GM19463 (cell line): ENCODE measurements at regions not wholly inside any gene's neighbourhood (a gene's known extent, or its start where the extent isn't known, plus 50 kb on each side); places are given as distances from the start of the nearest gene placed in this dataset.

Source experiments
- ATAC-seq: cut with Tn5 transposase; IDR thresholded peaks from one replicate; pipeline ENCODE4 v1.9.1; 2021; ENCODE audit warnings: mild to moderate bottlenecking, moderate library complexity; ENCODE audit not compliant: unreplicated experiment

DNA sequence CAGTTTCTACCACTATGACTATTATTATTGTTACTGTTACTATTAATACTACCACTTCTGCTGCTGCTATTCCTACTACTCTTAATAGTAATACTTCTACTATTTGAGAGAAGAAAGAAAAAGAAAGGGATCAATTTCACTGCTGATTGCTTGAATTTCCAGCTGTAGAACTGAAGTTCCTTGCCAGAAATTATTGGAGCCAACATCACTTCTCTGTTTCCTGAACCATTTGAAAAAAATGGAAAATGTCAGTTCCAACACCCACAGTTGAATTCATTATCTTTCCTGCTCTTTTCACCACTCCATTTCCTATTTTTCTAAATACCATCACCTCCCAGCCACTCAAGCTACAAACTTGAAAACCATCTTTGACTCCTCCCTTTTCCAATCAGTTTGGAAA, 54.1 kb upstream of the PIK3C2G start:
- ATAC-seq = no peak

DNA sequence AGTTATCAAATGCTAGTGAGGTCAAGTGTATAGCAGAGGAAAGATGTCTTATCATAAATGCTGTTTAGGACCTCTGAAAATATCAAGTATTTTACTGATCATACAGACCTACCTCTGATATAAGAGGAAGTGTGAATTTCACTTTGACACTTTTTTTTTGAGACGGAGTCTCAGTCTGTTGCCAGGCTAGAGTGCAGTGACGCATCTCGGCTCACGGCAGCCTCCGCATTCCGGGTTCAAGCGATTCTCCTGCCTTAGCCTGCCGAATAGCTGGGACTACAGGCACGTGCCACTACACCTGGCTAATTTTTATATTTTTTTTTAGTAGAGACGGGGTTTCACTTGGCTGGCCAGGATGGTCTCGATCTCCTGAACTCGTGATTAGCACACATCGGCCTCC, 55.1 kb upstream of the PIK3C2G start:
- ATAC-seq = no peak

DNA sequence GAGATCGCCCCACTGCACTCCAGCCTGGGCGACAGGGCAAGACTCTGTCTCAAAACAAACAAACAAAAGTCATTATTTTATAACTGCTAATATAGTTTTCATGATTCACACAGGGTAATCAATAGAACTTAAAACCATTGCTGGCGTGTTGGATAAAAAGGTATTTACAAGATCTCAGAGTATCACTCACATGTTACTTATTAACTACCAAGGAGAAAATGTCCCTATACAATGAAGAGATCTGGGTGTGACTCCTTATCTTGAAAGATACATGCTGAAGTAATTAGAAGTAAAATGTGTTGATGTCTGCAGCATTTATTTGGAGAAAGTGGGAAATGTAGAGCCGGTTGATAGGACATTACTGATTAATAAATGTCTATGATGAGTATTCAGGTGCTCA, 57.3 kb upstream of the PIK3C2G start:
- ATAC-seq = no peak

DNA sequence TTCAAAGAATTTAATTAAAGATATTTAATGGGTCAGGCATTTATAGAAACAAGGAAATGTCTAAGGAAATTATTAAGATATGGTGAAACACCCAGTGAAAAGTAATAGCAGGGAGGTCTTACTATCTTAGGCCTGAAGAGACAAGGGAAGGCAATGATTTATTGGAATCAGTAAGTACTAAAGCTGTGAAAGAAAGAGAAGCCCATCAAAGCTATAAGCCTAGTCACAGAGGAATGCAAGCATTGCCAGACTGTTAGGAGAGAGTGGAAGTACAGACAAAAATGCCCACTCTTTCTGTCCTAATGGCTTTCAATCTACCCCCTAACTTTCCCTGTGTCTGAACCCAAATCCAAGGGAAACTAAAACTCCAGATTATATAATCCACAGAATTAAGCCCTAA, 69.2 kb upstream of the PIK3C2G start:
- no peak for ATAC-seq

DNA sequence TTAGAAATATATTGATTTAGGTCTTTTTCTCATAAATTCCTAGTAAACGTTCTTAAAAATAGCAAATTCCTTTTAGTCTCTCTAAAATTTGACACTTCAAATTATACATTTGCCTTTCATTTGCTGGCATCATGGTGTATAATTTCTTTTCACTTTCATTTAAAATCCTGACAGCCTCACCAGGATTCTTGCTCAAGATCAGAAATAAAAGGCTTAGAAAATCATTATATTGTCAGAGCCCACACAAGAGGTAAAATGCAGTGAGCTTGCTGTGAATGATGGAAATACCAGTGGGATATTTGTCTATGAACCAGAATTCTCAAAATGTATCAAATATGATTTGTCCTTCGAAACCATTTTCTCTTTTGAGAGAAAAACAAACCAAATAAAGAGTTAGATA, 78.2 kb upstream of the PIK3C2G start:
- no peak for ATAC-seq

DNA sequence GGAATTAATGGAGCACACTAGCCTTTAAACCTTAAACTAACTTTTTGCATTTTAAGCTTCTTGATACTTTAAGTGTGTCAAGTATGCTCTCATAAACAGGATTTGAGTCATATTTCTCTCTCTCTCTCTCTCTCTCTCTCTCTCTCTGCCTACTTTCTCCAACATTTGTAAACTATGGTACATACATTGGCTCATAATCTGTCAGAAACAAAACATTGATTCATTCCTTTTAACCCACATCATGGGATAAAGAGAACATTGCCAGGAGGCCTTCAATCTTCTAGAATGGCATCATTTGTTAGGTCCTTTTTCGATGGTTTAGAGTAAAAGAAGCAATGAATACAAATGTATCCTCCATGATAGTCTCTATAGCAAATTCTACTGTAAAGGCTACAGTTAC, 81.6 kb upstream of the RERGL start:
- ATAC-seq = no peak

DNA sequence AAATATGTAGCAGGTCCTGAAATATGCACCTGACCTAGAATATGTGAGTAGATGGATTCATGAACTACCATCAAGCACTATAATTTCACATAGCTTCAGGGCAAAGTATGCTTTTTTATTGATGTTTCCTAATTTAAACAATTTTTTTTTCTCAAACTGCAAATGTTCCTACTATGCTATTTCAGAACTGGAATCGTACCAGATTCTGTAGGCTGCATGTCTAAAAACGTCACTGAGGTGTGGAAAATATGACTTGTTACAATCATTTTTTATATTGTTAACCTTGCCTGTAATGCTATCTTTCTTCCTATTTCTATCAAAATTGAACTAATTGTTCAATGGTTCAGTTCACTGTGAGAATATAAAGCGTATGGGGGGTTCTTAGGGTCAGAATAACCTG, 78.0 kb upstream of the RERGL start:
- no peak for ATAC-seq

DNA sequence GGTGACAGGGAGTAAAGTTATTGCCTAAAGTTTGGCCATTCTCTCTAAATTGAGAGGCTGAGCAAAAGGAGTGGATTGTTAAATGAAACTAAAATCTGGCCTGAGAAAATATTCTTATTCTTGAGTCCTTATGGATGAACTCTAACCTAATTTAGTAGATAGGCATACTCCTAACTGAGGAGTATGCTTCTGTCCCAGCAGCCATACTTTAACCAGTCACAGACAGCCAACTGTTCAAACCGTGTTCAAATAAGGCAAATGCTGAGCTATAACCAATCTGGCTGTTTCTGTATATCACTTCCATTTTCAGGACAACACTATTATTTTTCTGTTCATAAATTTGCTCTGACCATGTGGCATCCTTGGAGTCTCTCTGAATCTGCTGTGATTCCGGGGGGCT, 75.9 kb upstream of the RERGL start:
- ATAC-seq = peak; percentile 36

DNA sequence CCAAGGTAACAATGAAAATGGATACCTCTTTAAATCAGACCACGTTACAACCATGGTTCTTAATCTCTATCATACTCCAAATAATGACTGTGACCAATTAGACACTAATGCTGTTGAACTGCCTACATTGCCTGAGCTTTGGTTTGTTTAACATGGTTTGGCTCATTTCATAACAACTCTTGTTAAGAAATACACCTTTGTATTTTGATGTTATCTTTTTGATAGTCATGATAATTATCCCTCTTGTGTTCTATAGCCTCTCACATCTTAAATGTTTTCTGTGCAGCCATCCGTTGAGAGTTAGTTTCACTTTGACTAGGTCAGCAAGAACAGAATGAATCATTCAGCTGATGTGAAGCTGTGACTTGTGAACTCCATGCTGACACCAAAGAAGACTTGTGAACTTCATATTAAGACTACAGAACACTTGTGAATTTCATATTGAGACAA, 75.5 kb upstream of the RERGL start:
- peak; percentile 97 for ATAC-seq

DNA sequence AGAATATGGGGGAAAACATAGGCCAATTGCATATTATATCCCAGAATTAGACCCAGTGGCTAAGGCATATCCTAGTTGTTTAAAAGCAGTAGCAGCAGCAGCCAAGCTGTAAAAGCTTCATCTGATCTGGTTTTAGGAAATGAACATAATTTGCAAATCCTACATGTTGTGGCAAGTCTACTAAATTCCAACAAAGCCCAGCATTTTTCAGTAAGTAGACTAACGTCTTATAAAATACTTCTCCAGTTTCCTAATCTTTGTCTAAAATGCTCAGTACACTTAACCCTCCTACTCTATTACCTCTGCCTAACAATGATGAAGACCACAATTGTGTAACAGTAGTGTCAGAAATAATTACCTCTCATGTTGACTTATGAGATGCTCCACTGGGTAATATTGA, 70.9 kb upstream of the RERGL start:
- no peak for ATAC-seq

DNA sequence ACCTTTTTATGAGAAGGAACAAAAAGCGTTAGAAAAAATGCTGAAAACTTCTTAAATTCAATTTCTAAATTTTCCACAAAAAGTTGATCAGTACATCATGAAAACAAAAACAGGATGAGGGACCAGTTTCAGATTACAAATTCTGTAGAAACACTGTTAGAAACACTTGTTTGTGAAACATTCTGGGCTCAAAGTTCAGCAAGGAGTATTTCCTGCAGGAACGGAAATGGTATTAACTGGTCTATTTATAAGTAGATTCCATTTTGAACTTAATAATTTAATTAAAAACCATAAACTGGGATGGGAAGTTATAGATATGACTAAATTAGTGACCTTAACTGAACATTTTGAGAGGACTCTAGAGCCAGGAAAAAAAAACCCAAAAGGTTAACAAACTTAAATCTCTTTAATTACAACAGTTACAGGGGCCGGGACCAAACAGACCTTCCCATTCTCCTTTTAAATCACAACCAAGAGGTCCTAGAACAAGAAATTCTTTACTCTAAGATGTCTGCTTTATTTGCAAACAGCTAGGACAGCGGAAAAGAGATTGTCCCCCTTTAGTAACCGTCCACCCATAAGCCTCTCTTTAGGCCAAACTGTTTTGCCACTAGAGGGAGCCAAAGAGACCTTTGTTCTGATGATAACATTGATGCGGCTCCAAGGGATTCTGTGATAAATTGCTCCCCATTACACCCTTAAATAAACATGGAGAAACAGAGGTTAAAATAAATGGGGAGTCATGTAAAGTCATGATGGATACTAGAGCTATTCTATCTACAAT, 69.0 kb upstream of the RERGL start:
- ATAC-seq = peak; percentile 72

DNA sequence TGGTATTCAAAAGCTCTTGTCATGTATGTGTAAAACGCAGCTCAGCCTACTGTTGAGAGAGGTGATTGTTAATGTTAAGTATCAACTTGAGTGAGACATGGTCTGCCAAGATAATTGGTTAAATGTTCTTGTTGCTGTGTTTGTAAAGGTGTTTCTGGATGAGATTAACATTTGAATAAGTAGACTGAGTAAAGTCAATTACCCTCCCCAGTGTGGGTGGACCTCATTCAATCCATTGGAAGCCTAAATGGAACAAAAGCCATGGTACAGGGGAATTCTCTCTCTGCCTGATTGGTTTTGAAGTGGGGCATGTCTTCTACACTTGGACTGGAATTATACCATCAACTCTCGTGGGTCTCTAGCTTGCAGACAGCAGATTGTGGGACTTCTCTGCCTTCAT, 63.8 kb upstream of the RERGL start:
- no peak for ATAC-seq

DNA sequence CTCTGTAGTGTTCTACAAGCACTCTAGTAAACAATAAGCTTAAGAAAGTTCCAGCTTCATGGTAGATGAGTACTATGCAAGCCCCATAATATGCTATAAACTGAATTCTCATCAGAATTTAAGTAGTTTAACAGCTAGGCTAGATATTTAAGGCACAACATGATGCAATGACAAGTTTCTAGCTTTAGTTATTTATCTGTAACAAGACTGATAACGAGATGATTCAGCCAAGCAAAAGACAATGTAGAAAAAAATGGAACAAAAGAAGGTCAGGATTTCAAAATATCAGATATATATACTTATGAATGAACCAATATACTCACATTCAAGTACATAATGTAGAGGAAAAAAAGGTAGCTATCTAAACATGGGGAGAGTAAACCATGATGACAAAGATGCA, 61.0 kb upstream of the RERGL start:
- no peak for ATAC-seq

DNA sequence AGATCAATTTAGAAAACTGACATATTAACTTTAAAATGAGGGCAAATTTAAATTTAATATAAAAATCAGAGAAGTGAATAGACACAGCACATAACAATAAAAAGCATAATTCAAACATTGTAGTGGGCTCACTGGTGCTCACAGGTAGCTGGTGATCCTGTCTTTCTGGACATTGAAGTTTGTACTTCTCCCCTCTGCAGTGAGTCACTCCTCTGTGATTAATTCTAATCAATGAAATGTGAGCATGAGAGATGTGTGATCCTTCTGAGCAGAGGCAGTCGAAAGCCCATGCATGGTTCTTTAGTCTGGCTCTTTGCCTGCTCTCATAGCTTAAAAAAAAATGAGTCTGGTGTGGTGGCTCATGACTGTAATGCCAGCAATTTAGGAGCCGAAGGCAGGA, 59.0 kb upstream of the RERGL start:
- ATAC-seq = no peak

DNA sequence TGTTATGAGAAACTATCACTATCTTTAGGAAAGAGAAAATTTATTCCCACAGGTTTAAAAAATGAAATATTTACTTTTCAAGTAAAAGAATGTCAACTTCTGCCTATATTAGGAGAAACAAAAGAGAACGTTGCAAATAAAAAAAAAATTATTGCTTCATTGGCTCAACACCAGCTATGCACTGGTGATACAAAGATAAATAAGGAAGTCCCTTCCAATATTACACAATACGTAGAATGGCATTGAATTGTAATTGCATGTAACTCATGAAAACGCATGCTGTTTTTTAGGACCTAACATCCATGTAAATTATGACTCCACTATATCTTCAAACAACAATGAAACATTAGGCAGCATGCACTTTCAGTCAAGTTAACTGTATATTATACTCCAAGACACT, 56.4 kb upstream of the RERGL start:
- ATAC-seq = no peak

DNA sequence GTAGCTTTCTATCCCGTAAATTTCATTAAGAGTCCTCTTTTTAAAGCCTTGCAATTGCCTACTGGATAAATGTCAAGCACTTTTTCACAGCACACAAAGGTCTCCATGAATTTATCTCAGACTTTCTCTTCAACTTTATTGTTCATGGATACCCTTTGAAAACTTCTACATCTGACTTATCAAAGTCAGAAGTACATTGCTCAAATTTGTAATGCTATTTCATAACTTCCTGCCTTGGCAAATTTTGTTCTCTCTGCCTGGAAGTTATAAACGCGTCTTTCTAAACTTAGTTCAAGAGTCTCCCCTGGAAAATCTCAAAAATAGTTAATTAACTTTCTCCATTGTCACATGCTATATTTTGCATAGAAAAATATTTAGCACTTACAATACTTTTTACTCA, 55.9 kb upstream of the RERGL start:
- no peak for ATAC-seq

DNA sequence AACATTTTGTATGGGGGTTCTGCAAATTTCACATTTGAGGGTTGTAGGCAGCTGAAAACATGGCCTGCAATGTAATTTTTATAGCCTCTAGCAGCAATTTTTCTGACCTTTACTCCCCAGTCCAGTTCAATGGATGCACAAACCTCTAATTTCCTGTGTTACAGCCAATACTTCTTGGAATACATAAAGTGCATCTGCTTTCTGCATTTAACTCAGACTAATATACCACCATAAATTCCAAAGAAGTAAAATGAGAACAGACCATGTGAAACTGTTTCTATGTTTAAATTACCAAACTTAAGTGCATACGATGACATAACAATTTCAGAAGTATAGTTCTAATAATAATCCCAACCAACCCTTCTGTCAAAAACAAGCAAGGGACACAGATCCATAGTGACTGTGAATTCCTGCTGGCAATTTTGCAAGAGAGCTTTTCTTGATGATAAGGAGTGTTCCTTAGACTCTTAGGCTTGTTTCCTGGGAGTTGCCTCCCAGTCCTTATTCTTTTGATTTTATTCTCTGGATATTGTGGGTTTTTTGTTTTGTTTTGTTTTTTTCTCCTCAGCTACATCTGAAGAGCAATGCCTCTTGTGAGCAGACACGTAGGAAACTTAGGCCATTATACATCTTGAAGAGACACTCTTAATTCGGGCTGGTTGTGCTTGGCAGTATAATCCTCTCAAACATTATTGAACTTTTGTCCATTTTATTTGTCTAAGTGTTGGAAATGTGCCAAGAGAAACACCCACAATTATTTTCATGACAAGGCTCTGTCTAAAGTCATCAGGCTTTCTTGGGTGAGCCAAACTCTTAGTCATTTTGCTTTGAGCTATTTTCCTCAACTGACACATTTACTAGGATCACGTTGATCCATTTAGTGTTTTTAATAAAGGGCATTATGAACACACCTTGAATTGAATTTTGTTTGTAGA, 51.3 kb upstream of the RERGL start:
- no peak for ATAC-seq

DNA sequence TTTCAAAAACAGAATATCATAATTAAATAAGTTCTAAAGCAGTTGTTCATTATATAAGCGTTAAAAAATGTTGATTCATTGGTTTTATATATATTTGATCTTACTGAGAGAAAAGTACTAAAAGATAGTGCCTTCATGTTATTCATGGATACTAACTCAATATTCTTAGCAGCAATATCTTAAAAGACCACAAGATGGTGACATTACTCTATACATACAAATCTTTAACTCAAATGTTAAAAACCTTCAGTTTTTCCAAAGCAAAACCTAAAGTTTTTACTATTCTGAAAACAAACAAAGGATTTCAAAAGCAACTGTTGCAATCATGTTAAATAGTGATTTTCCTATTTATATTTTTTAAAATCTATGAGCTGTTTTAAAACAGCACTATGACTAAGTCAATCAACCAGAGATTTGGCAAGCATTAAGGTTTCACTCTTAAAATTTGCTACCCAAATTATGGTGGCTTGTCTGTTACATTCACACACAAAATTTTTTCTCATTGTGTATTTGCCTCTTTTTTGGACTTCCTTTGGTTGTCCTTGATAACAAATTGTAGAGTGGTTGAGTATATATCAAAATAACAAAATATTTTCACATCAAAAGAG, 50.1 kb upstream of the RERGL start:
- ATAC-seq = no peak
